ENCODE measurements at regions not wholly inside any gene's neighbourhood (a gene's known extent, or its start where the extent isn't known, plus 50 kb on each side); places are given as distances from the start of the nearest gene placed in this dataset.

DNA sequence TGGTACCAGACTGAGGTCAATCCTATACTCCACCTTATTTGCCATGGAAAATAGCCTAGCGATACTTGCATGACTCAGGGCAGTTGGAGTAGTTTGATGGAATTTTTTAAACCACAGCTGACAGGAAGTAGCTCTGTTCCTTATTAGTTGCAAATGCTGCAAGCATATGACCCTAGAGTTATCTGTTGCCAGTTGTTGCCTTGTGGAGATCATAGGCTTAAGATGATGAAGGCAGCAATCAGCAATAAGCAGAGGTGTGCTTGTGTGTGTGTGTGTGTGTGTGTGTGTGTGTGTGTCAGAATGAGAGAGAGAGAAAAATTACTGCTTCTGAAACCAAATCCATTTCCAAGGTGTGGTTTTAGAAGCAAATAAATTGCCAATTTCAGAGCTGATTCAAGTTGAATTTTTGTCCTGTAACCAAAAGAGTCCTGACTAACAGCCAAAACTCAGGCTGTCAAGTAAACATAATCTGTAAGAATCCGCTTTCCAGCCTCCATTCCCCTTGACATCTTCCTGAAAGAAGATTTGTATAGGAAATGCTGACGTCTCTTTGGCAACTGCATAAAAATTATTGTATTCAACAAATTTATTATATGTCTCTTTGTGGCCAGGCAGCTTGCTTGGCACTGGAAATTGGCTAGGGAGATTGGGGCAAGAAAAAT is 141.2 kb downstream of the SERPINI1 start:
- no peak for TF ChIP-seq SMC3 (IDR thresholded peaks at IDR 0.05; ENCODE audit: low read depth, low read length)
- TF ChIP-seq, protein P1, sequence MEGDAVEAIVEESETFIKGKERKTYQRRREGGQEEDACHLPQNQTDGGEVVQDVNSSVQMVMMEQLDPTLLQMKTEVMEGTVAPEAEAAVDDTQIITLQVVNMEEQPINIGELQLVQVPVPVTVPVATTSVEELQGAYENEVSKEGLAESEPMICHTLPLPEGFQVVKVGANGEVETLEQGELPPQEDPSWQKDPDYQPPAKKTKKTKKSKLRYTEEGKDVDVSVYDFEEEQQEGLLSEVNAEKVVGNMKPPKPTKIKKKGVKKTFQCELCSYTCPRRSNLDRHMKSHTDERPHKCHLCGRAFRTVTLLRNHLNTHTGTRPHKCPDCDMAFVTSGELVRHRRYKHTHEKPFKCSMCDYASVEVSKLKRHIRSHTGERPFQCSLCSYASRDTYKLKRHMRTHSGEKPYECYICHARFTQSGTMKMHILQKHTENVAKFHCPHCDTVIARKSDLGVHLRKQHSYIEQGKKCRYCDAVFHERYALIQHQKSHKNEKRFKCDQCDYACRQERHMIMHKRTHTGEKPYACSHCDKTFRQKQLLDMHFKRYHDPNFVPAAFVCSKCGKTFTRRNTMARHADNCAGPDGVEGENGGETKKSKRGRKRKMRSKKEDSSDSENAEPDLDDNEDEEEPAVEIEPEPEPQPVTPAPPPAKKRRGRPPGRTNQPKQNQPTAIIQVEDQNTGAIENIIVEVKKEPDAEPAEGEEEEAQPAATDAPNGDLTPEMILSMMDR (conservative IDR thresholded peaks at IDR 0.05; ENCODE audit: low read depth, low read length): no peak
- TF ChIP-seq POLR2A (IDR thresholded peaks at IDR 0.05; ENCODE audit: low read depth, low read length): no peak
- TF ChIP-seq FOS (IDR thresholded peaks at IDR 0.05; ENCODE audit: low read depth, low read length): no peak
- TF ChIP-seq, protein P2, sequence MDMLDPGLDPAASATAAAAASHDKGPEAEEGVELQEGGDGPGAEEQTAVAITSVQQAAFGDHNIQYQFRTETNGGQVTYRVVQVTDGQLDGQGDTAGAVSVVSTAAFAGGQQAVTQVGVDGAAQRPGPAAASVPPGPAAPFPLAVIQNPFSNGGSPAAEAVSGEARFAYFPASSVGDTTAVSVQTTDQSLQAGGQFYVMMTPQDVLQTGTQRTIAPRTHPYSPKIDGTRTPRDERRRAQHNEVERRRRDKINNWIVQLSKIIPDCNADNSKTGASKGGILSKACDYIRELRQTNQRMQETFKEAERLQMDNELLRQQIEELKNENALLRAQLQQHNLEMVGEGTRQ (IDR thresholded peaks at IDR 0.05; ENCODE audit: low read depth, low read length): no peak
- no peak for TF ChIP-seq BHLHE40 (IDR thresholded peaks at IDR 0.05; ENCODE audit: low read depth, low read length)
- TF ChIP-seq MAZ (IDR thresholded peaks at IDR 0.05; ENCODE audit: borderline replicate concordance, low read depth, low read length): no peak
- TF ChIP-seq RCOR1 (IDR thresholded peaks at IDR 0.05; ENCODE audit: insufficient replicate concordance, low read length): no peak
- no peak for TF ChIP-seq CEBPB (IDR thresholded peaks at IDR 0.05; ENCODE audit: low read depth, low read length)
- TF ChIP-seq RAD21 (IDR thresholded peaks at IDR 0.05; ENCODE audit: low read length): no peak

Data from IMR-90 (cell line).